ENCODE measurements at regions not wholly inside any gene's neighbourhood (a gene's known extent, or its start where the extent isn't known, plus 50 kb on each side); places are given as distances from the start of the nearest gene placed in this dataset.

- TF ChIP-seq CTCF (conservative IDR thresholded peaks at IDR 0.05; ENCODE audit: low read length) (no peak), EZH2phosphoT487 (IDR thresholded peaks at IDR 0.05; ENCODE audit: borderline replicate concordance) (no peak)
Measured at GRCh38 chr12:18935371-18935965, 194.1 kb upstream of the PLEKHA5 start.

Data from Loucy (cell line).